ENCODE measurements at regions not wholly inside any gene's neighbourhood (a gene's known extent, or its start where the extent isn't known, plus 50 kb on each side); places are given as distances from the start of the nearest gene placed in this dataset.

GRCh38 chr5:159825551-159826051 is 90.7 kb upstream of the ADRA1B start:
- DNase-seq = no peak

GRCh38 chr5:159826351-159827214 is 89.7 kb upstream of the ADRA1B start:
- peak; percentile 29 for DNase-seq

- DNase-seq = no peak
Observed at GRCh38 chr5:159827861-159828260, 88.4 kb upstream of the ADRA1B start.

- DNase-seq = no peak
Observed at GRCh38 chr5:159832073-159832472, 84.2 kb upstream of the ADRA1B start.

- DNase-seq = no peak
Observed at GRCh38 chr5:159833088-159833487, 83.2 kb upstream of the ADRA1B start.

- no peak for DNase-seq
Observed at GRCh38 chr5:159833846-159834245, 82.4 kb upstream of the ADRA1B start.

GRCh38 chr5:159835548-159835947 is 80.7 kb upstream of the ADRA1B start:
- DNase-seq = no peak

GRCh38 chr5:159836691-159837090 is 79.6 kb upstream of the ADRA1B start:
- DNase-seq = no peak

GRCh38 chr5:159837860-159838259 is 78.4 kb upstream of the ADRA1B start:
- DNase-seq = no peak

GRCh38 chr5:159838551-159839222 is 77.6 kb upstream of the ADRA1B start:
- no peak for DNase-seq

GRCh38 chr5:159844267-159845121 is 71.8 kb upstream of the ADRA1B start:
- DNase-seq = no peak

- DNase-seq = peak; percentile 71
Observed at GRCh38 chr5:159849437-159850083, 66.7 kb upstream of the ADRA1B start.

- DNase-seq = no peak
Observed at GRCh38 chr5:159850160-159850559, 66.1 kb upstream of the ADRA1B start.

- DNase-seq = no peak
Observed at GRCh38 chr5:159851053-159851452, 65.2 kb upstream of the ADRA1B start.

GRCh38 chr5:159854916-159855315 is 61.4 kb upstream of the ADRA1B start:
- DNase-seq = peak; percentile 41

- DNase-seq = no peak
Observed at GRCh38 chr5:159855476-159856191, 60.6 kb upstream of the ADRA1B start.

GRCh38 chr5:159858871-159859270 is 57.4 kb upstream of the ADRA1B start:
- DNase-seq = no peak

- DNase-seq = no peak
Observed at GRCh38 chr5:159861086-159861485, 55.2 kb upstream of the ADRA1B start.

- peak; percentile 59 for DNase-seq
Observed at GRCh38 chr5:159864885-159865691, 51.2 kb upstream of the ADRA1B start.

GRCh38 chr5:159866093-159866492 is 50.2 kb upstream of the ADRA1B start:
- no peak for DNase-seq
